RKO (cell line): ENCODE measurements at regions not wholly inside any gene's neighbourhood (a gene's known extent, or its start where the extent isn't known, plus 50 kb on each side); places are given as distances from the start of the nearest gene placed in this dataset.

Source experiments
- DNase-seq: peaks from one replicate; pipeline ENCODE4 v3.0.0-alpha.2; 2016; ENCODE audit warnings: low spot score

DNA sequence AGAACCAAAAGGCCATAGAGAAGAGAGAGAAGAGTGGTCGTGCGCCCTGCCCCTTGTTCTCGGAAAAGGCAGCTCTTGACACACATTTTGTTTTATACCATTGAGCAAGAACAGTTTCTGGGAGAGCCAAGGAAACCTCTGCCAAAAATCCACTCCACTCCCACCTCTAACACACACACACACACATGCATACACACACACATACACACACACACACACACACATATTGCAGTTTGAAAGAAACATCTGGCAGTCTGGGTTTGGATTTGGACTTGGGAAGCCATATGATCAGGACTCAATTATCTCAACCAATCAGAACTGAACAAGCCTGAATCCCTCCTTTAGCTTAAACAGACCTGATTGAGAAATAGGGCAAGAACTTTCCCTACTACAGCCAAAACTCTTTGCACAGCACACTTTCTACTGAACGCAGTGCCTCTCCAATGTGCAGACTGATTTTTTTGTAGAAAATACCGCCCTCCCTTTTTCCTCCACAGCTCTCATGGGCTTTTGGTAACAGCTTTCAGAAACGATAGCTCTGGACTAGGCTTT lies 484.0 kb upstream of the ZWINT start:
- no peak for DNase-seq

DNA sequence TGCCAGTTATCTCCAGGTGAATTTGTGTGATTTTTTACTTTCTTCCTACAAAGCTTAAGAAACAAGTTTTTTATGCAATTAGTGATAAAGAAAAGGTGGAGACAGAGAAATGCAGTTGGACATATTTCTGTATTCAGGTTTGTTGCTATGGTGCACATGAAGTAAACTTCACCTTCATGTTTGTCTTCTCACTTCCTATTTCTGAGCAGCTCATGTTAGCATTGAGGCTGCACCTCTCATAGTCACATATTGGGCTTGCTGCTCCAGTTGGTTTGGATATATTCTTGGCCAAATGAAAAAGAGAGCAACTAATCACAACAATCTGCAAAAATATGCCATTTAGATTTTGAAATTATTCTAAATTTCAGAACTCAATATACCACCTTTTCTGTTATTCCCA lies 475.6 kb upstream of the ZWINT start:
- no peak for DNase-seq

DNA sequence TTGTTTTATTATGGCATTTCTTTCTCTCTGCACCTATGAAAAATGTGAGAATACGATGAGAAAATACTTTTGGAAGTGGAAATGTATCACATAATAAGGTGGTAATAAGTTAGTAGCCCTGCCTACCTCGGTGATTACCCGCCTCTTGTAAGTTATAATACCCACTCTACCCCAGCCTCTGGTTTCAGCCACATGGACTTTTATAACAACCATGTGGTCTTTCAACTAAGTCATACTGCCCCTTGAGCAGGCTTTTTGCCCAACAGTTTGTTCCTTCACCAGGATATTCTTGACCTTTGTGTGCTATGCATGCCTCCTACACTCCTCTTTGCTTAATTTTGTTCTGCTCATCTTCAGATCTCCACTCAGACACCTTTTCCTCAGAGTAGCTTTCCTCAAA lies 470.6 kb upstream of the ZWINT start:
- no peak for DNase-seq

DNA sequence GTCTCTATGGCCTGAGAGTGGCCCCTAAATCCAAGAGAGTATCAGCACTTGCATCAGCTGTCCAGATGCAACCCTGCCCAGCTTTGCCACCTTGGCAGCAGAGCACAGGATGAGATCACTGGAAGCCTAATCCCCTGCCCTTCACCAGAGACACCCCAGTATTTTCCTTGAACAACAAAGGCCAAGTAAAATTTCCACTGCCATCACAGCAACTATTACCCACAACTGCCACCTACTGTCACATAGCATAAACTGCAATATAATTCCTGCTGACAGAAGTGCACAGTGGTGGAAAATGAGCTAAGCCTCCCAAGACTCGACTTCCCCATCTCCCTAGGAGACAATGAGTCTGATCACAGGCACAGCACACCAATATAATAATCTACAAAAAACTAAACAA lies 462.8 kb upstream of the ZWINT start:
- peak; percentile 2 for DNase-seq

DNA sequence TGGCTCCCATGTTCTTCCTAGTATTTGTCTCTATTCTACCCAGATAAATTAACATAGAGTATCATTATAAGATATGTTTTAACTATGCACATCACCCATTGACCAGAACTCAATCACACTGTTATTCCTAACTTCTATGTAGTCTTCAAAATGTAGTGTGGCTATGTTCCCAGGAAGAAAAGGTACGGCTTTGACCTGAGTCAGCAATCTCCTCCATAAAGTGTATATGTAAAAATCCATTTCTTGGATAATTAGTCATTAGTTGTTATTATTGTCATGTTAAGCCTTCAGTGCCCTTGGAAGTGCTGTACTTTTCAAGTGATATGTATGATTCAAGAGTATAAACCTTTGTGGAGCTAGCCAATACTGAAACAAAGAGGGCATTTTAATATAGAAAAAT lies 444.0 kb upstream of the ZWINT start:
- DNase-seq = no peak

DNA sequence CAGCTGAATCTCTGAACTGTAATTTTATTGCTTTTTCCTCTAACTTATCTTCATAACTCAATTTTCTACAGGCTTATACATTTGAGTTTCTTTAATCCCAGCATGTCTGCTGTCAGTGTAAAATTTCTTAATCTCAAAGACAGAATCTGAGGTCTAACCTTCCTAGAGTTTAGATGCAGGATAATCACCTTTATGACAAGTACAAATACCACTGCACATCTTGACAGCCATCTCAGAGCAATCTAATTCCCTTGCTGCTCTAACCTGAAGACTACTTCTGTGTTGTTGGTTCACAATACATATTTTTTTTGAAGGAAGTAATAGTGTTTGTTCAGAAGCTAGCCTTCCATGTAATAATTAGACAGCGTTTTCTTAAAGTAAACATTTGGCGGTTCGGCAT lies 424.2 kb upstream of the ZWINT start:
- no peak for DNase-seq

DNA sequence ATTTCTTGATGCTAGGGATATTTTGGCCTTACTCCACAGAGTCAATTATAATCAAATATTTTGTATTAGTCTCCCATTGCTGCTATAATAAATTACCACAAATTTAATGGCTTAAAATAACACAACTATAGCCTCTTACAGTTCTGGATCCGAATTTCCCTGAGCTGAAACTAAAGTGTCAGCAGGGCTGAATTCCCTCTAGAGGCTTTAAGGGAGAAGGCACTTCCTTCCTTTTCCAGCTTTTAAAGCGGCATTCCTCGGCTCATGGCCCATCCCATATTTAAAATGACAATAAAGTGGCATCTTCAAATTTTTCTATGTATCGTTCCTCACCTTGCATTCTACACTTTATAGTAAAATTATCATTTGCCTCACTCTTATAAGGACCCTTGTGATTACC lies 421.4 kb upstream of the ZWINT start:
- DNase-seq = no peak

DNA sequence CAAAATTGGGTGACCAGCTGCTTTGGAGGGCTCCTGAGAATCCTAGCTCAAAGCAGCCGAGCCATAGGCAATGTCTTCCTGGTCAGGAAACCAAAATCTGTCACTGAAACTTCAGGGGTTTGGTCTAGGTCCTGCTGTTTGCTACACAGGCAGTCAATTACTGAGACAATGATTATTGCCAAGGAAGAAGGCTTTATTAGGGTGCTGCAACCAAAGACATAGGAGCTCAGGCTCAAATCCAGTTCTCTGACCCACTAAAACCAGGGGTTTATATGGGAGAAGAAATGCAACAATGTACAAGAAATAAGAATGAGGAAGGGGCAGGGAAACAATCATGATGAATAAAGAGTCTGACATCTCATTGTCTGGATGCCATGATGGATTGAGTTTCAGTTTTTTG lies 410.3 kb upstream of the ZWINT start:
- DNase-seq = no peak

DNA sequence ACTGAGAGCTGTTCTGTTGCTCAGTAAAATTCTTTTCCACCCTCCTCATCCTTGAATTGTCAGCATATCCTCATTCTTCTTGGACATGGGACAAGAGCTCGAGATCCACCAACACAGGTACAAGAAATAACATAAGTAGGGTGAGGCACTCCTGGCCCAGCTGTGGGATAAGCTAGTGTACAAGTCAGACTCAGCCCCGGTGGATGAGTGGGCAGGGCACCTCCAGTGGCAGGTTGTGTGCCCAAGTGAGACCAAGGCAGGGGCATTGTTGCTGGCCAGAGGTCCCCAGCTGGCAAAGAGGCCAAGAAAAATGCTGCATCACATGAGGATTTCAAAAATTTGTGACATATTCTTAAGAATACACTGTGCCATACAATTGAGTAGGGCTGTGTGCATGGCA lies 402.0 kb upstream of the ZWINT start:
- DNase-seq = no peak

DNA sequence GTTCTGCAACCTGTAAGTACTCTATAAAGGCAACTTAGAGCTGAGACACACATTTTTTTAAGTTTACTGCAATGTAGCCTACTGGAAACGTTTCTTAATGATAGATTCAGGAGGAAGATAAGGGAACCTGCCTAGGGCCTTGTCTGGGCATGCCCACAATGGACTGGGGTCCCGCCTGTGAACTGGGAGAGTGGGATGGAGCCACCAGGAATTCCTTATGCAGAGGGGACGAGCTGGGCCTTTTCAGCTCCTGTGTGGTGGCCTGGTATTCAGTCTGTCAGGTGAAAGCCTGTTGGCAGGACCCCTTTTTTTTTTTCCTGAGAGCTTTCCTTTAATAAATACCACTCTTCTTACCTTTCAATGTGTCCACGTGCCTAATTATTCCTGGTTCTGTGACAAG lies 384.4 kb upstream of the ZWINT start:
- DNase-seq = no peak

DNA sequence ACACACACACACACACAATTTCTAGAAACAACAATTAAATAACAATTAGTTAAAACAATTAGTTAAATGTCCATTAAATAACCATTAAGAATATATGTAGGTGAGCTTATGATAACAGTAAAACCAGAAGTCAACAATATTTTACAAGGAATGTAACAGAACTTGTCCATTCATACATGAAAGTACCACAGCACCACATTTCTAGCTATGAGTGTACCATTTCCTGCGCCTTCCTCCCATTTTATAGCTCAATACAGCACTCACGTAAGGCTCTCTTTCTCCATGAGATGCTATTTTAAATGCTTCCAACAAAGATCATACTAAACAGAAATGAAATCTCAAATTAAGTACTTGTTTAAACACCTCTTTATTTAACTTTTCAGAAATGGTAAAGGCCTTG lies 367.3 kb upstream of the ZWINT start:
- no peak for DNase-seq

DNA sequence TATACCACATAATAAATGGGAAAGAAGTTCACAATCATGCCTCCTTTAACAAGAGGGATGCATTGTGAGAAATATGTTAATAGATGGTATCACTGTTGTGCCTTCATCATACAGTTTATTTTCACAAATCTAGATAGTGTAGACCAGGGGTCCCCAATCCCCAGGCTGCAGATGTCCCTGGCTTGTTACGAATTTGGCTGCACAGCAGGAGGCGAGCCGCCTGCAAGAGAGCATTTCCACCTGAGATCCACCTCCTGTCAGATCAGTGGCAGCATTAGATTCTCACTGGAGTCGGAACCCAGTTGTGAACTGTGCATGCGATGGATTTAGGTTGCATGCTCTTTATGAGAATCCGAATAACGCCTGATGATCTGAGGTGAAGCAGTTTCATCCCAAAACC lies 361.9 kb upstream of the ZWINT start:
- no peak for DNase-seq

DNA sequence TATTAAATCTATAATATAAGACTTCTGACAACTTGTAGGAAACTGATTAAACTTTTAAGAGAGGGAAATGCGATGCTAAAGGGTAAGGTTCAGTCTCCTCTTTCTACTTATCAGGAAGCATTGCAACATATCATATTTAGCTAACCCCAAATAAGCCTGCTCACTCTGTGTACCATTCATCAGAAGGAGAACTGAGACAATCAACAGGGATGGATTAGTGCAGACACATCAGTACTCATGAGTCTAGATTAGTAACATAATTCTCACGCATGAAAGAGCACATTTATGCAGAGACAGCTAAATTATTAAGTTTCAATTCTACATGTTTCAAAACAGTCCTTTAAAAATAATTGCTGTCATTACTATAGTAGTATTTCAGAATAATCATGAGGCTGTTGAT lies 354.2 kb upstream of the ZWINT start:
- DNase-seq = no peak

DNA sequence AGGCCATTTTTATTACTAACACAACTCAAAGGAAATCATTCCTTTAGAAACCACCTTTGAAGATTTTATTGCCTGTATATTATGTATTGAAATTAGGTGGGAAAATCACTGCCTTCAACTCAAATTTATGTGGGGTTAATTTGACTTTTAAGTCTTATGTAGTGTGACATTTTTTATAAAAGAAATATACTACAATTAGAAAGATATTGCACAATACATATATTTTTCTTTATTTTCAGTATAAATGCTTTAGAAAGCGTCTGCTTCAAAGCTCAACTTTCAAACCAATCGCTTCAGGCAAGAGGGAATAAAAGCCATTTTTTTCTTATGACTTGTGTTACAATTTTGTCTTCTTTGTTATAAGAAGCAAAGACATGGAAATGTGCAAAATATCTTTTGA lies 337.4 kb upstream of the ZWINT start:
- DNase-seq = no peak

DNA sequence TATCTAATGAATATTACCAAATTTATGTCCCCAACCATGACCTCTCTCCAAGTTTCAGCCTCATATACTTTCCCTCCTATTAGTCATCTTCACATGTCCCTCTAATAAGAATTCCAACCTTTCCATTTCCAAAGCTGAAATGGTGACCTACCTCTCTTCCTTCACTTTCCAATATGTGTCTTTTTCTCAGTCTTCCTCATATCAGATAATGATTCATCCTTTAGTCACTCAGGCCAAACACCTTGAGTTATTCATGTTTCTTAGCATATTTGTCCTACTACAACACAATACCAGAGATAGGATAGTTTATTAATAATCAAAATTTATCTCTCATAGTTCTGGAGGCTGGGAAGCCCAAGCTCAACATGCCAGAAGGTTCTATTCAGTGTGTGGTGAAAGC lies 318.5 kb upstream of the ZWINT start:
- no peak for DNase-seq

DNA sequence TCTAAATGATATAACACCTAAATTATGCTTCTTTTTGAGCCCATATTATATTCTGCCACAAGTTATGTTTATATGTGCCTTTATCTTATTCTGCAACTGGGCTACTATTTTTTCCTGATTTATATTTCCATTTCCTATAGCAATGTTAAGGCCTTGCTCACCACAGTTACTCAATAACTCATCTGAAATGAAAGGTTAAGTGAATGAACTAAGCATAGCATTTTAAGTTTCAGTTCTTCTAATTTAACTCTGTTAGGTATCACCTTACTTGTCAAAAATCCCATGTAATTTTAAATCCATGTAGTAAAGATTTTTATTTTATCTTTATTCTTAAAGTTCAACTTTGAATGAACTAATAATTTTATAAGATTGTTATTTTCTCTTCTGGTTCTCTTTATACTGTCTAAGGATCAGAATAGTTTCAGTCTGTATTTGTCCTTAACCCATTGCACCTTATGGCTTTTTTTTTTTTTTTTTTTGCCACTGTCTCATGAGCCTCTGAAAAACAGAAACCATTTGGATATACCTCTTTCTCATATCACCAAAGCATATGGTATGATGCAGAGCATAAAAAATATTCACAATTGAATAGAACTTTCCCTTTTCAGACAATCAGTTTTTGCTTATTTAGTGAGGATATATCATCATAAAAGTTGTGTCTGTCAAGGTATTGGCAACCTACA lies 301.8 kb upstream of the ZWINT start:
- no peak for DNase-seq

DNA sequence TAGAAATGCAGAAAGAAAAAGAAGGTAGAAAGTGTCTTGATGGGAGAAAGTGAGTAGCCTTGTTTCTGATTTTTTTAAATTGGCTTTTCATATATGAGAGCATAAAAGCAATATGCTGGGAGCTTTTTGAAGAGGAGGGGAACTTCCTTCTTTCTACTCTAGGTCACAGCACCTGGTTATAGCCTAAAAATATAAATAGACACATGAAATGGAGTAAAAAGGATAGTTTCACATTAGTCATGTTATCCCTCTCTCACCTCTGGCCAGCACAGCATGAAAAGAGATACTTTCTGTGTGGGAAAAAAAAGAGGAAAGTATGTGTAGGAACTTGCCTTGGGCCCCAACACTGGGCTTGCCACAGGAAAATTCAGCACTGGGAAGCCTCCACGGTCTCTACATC lies 292.2 kb upstream of the ZWINT start:
- no peak for DNase-seq

DNA sequence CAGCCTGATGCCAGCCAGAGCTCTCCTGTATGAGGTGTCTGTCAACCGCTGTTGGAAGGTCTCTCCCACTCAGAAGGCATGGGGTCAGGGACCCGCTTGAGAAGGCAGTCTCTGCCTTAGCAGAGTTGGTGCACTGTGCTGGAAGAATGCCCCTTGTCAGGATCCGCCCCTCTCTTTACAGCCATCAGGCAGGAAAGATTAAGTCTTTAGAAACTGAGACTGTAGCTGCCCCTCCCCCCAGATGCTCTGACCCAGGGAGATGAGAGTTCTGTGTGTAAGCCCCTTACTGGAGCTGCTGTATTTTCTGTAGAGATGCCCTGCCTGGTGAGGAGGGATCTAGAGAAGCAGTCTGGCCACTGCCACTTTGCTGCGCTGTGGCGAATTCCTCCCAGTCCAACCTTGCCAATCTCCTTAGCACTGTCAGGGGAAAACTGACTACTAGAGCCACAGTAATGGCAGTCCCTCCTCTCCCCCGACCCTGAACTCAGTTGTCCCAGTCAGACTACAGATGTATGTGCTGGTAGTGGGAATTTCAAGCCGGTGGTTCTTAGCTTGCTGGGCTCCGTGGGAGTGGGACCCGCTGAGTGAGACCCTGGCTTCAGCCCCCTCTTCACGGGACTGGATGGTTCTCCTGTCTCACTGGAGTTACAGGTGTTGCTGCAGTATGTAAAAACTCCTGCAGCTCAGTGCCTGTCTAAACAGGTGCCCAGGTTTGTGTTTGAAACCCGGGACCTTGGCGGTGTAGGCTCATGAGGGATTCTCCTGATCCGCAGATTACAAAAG lies 285.5 kb upstream of the ZWINT start:
- no peak for DNase-seq

DNA sequence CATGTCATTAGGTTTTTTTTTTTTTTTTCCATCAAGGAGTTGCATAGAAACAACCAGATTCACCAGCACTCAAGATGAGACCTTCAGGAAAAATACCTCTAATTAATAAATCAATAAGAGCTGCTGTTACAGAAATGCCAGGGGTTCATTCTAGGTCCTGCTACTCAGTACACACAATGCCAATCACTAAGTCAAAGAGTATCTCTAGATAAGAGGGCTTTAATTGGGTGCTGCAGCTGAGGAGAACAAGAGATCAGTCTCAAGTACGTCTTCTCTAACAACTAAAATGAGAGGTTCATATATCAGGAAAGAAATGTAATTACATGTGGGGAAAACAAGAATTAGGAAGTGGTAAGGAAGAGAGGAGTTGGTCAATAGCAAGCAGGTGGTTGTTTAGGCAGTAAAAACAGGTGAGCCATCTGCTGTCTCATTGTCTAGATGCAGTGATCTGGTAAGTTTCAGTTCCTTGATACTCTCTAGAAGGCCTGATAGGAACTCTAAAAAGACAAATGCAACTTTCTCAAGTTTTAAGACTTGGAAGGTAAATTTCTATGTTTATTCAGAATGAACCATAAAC lies 272.9 kb upstream of the ZWINT start:
- DNase-seq = no peak

DNA sequence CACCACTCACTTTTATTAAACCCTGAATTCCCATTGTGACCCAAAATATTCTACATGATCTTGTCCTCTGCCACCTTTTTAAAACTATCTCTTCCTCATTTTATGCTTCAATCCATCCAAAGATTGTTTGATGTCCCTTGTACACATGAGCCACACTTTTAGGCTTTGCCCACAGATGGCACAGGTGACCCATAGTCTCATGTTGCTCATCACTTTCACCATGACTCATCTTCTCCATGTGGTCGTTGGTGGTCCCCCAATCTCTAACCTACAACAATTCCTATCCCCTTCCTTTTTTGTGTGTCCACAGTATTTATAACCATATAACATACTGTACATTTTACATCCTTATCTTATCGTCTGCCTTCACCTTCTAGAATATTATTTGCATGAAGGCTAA lies 271.5 kb upstream of the ZWINT start:
- DNase-seq = no peak

DNA sequence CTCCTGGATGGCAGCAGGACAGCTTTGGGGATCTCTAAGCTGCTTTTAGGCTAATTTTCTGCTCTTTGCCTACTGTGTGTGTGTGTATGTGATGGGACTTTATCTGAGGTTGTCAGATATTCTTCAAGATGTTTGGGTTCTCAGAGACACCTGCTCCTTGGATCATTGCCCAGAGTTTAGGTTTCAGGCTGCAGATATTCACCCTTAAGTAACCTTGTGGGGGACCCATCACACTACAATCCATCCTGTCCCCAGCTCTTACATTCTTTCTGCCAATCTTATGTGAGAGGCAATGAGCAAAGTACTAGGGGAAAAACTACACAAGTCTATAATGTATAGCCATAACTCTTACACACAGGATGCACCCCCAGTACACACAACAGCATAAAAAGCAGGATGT lies 263.0 kb upstream of the ZWINT start:
- DNase-seq = no peak

DNA sequence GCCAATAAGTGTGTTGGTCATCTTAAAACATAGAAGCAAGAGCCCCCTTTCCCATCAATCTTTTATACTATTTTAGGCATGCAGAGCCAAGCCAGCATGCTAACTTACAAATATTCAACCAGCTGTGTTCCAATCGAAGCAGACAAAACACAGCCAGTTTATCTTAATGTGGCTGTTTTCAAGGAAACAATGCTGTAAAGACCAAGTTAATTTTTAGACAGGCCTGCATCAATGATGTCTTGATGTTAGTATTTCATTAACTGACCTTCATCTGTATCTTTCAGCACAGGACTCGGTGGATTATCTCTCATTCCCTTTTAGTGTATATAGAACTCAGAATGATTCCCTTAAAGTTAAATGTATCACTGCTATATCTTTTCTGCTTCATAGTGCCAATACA lies 262.0 kb upstream of the ZWINT start:
- no peak for DNase-seq

DNA sequence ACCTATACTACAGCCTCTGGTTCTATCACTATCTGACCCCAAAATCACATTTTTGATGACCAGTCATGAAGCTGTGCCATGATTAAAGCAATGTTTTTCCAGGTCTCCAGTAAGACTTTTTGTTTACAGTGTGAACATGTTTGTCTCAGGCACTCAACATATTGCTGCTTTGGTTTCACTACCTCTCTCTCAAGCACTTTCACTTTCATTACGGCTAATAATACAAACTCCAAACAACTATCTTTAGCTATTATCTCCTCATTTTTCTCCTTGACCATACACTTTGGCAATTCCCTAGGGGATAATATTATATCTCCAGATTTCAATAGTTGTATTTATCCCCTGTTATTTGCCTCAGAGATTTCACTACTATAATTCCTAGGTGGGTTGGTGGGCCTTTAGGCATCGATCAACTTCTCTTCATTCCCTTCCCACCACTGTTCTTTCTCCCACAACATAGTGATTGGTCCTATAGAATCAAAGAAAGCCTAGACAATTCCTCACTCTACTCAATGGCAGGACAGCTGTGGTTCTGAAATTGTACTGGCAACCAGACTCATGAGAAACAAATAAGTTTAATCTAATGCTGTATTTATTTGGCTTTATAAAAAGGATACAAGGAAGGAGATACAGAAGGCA lies 261.4 kb upstream of the ZWINT start:
- DNase-seq = peak; percentile 11
